Endothelial cell of umbilical vein (primary cell): ENCODE measurements at regions not wholly inside any gene's neighbourhood (a gene's known extent, or its start where the extent isn't known, plus 50 kb on each side); places are given as distances from the start of the nearest gene placed in this dataset.

Experiments
- BruUV-seq: library from RNA; stranded (reverse); fragments of 400-500 nt; replicated peaks from 2 replicates; lab custom pipeline; 2021; lab: Mats Ljungman, UMichigan
- CTCF ChIA-PET: fragments of 300-600, 350-600 bp; sonication (Branson Sonifier 250); formaldehyde crosslinking; loops from one replicate; lab custom pipeline; 2021; ENCODE audit warnings: antibody characterized with exemption, inconsistent platforms; lab: Charles Lee
- POLR2A ChIA-PET: fragments of 300-600, 350-600 bp; sonication (Branson Sonifier 250); formaldehyde crosslinking; loops from one replicate; lab custom pipeline; 2021; ENCODE audit warnings: antibody characterized with exemption, inconsistent platforms; lab: Charles Lee
- DNase-seq: peaks from one replicate; pipeline ENCODE4 v3.0.0-alpha.2; 2011; ENCODE audit warnings: low read depth, low spot score
- FAIRE-seq: peaks from 2 replicates; lab custom pipeline; 2011; peaks lifted over from hg19 to GRCh38; lab: Jason Lieb, UNC
- H2AFZ ChIP-seq: 2 replicates; pipeline ENCODE4 v1.6.0; 2012; ENCODE audit warnings: low read depth, low read length, control low read depth, inconsistent platforms
- H3K27ac ChIP-seq: 2 replicates; pipeline ENCODE4 v1.5.1; 2011; ENCODE audit warnings: low read depth, mild to moderate bottlenecking, control low read depth, low read length, moderate library complexity; ENCODE audit not compliant: insufficient read depth
- H3K27me3 ChIP-seq, 2 experiments: 2 replicates each; pipeline versions ENCODE4 v1.6.0 to v1.6.1; 2011; ENCODE audit warnings: low read length in 2 of 2, mixed read lengths in 1 of 2; ENCODE audit not compliant: control insufficient read depth in 2 of 2, insufficient read depth in 2 of 2
- H3K36me3 ChIP-seq, 2 experiments: 2 replicates in 1 of 2; 3 replicates in 1 of 2; pipeline ENCODE4 v1.5.1; 2011; ENCODE audit warnings: low read length in 2 of 2, mild to moderate bottlenecking in 1 of 2, moderate library complexity in 1 of 2; ENCODE audit not compliant: control insufficient read depth in 2 of 2, insufficient read depth in 2 of 2; ENCODE audit errors: extremely low read depth in 1 of 2
- H3K4me1 ChIP-seq: 3 replicates; pipeline ENCODE4 v1.5.1; 2011; ENCODE audit warnings: mild to moderate bottlenecking, low read length; ENCODE audit not compliant: control insufficient read depth, insufficient read depth; ENCODE audit errors: extremely low read depth
- H3K4me2 ChIP-seq: 2 replicates; pipeline ENCODE4 v1.6.1; 2011; ENCODE audit warnings: low read length, control low read depth, mixed read lengths; ENCODE audit not compliant: insufficient read depth
- H3K4me3 ChIP-seq, 3 experiments: fragments of 200-600 bp in 1 of 3; sonication (generic), shearing (Covaris generic) in 1 of 3; replicated peaks in 1 of 3; 2 replicates each; pipeline ENCODE4 v1.5.1; 2011 to 2016; ENCODE audit warnings: control low read depth in 3 of 3, low read length in 3 of 3, mild to moderate bottlenecking in 2 of 3, inconsistent platforms in 1 of 3, low read depth in 1 of 3, moderate library complexity in 1 of 3; ENCODE audit not compliant: insufficient read depth in 1 of 3
- H3K79me2 ChIP-seq: 2 replicates; pipeline ENCODE4 v1.6.0; 2012; ENCODE audit warnings: low read length, inconsistent platforms; ENCODE audit not compliant: control insufficient read depth, insufficient read depth
- H3K9ac ChIP-seq: replicated peaks from 2 replicates; pipeline ENCODE3; 2011; ENCODE audit warnings: low read length, control low read depth; ENCODE audit not compliant: insufficient read depth; ENCODE audit errors: extremely low read depth
- H3K9me1 ChIP-seq: replicated peaks from 3 replicates; pipeline ENCODE4 v1.6.0; 2011; ENCODE audit warnings: mild to moderate bottlenecking, low read length; ENCODE audit not compliant: control insufficient read depth, insufficient read depth; ENCODE audit errors: extremely low read depth
- H3K9me3 ChIP-seq: replicated peaks from 2 replicates; pipeline ENCODE4 v1.5.1; 2012; ENCODE audit warnings: low read length, inconsistent platforms; ENCODE audit not compliant: control insufficient read depth, insufficient read depth
- H4K20me1 ChIP-seq: replicated peaks from 2 replicates; pipeline ENCODE3; 2011; ENCODE audit warnings: mild to moderate bottlenecking, low read length; ENCODE audit not compliant: control insufficient read depth, insufficient read depth; ENCODE audit errors: extremely low read depth
- CTCF ChIP-seq, 2 donors: IDR thresholded peaks; 1 replicate in 1 of 2; 2 replicates in 1 of 2; pipeline ENCODE4 v1.5.1; 2011; ENCODE audit warnings: low read length in 2 of 2, mild to moderate bottlenecking in 2 of 2, moderate library complexity in 2 of 2, control low read depth in 1 of 2, inconsistent platforms in 1 of 2, low read depth in 1 of 2; ENCODE audit not compliant: insufficient read depth in 1 of 2; ENCODE audit errors: extremely low read depth in 1 of 2
- EZH2 ChIP-seq: IDR thresholded peaks from 2 replicates; pipeline ENCODE4 v1.6.1; 2012; ENCODE audit warnings: borderline replicate concordance, low read depth, mild to moderate bottlenecking, moderate library complexity, low read length, inconsistent platforms; ENCODE audit not compliant: severe bottlenecking
- FOS ChIP-seq: IDR thresholded peaks from 2 replicates; pipeline ENCODE4 v1.6.1; 2011; ENCODE audit warnings: mild to moderate bottlenecking, low read length, moderate library complexity, borderline replicate concordance; ENCODE audit not compliant: insufficient read depth
- GATA2 ChIP-seq: IDR thresholded peaks from 2 replicates; pipeline ENCODE4 v1.7.0; 2011; ENCODE audit warnings: low read depth, mild to moderate bottlenecking, moderate library complexity, mixed read lengths, low read length; ENCODE audit not compliant: insufficient read length, insufficient read depth
- JUN ChIP-seq: IDR thresholded peaks from 2 replicates; pipeline ENCODE4 v1.6.1; 2011; ENCODE audit warnings: borderline replicate concordance, low read depth; ENCODE audit not compliant: insufficient read length, insufficient read depth
- MAX ChIP-seq: IDR thresholded peaks from 2 replicates; pipeline ENCODE4 v1.6.1; 2011; ENCODE audit not compliant: insufficient read depth, insufficient read length
- MYC ChIP-seq: IDR thresholded peaks from one replicate; pipeline ENCODE4 v1.6.1; 2011; ENCODE audit warnings: mild to moderate bottlenecking, low read depth, low read length
- POLR2A ChIP-seq: IDR thresholded peaks from 2 replicates; pipeline ENCODE4 v1.6.1; 2012; ENCODE audit warnings: low read depth, mild to moderate bottlenecking, control low read depth, low read length
- POLR2AphosphoS5 ChIP-seq: IDR thresholded peaks from 2 replicates; pipeline ENCODE4 v1.6.1; 2012; ENCODE audit warnings: low read depth, mild to moderate bottlenecking, control low read depth, low read length, moderate library complexity; ENCODE audit not compliant: insufficient read depth
- dilution Hi-C: fragments of 300-500 bp; cut with MboI; formaldehyde crosslinking; loops from one replicate; pipeline ENCODE4 v1.15.0; 2019; ENCODE audit warnings: low sequenced_read_pairs; ENCODE audit not compliant: extremely low pct_ligation_motif_present
- intact Hi-C: fragments of 100-400 bp; cut with micrococcal nuclease; formaldehyde crosslinking; loops from one replicate; pipeline ENCODE4 v1.10.0; 2022

- no peak overlapping the region for H2AFZ ChIP-seq
- no peaks in the 10 kb centered on the region for H4K20me1 ChIP-seq
- H3K9me3 ChIP-seq = no peaks in the 10 kb centered on the region
- no peak for TF ChIP-seq POLR2A
- no peak for TF ChIP-seq FOS
- no peak for TF ChIP-seq MYC
- TF ChIP-seq JUN = no peak
- no peak for TF ChIP-seq EZH2
- TF ChIP-seq GATA2 = no peak
- TF ChIP-seq MAX = no peak
- no peak for TF ChIP-seq CTCF (IDR thresholded peaks at IDR 0.05; ENCODE audit: extremely low read depth in 1 of 2, insufficient read depth in 1 of 2, low read depth in 1 of 2, low read length in 2 of 2)
- TF ChIP-seq POLR2AphosphoS5 = no peak
- ChIA-PET POLR2A (no interaction called here), CTCF (no interaction called here)
- no peak overlapping the region for H3K27ac ChIP-seq
- no peaks in the 10 kb centered on the region for H3K27me3 ChIP-seq
- H3K9me1 ChIP-seq = no peaks in the 10 kb centered on the region
- no peaks in the 10 kb centered on the region for H3K36me3 ChIP-seq
- dilution Hi-C loops = no loop called here
- intact Hi-C loops = no loop called here
- no peak for DNase-seq
- H3K9ac ChIP-seq = no peak overlapping the region
- H3K79me2 ChIP-seq = no peaks in the 10 kb centered on the region
- H3K4me3 ChIP-seq = no peak overlapping the region
- H3K4me2 ChIP-seq = no peak overlapping the region
- no TSS peak for BruUV-seq
- FAIRE-seq = no peak
- no peaks in the 10 kb centered on the region for H3K4me1 ChIP-seq
Measured at GRCh38 chr3:76886761-76887500, 153.0 kb upstream of the ROBO2 start.
